ENCODE measurements at regions not wholly inside any gene's neighbourhood (a gene's known extent, or its start where the extent isn't known, plus 50 kb on each side); places are given as distances from the start of the nearest gene placed in this dataset.

GRCh38 chr3:99330281-99330680 lies 308.1 kb upstream of the COL8A1 start:
- TF ChIP-seq MYB (IDR thresholded peaks at IDR 0.05; ENCODE audit: borderline replicate concordance, low read depth, low read length) (no peak), RB1 (IDR thresholded peaks at IDR 0.05; ENCODE audit: borderline replicate concordance) (no peak), EGR1 (IDR thresholded peaks at IDR 0.05; ENCODE audit: borderline replicate concordance in 1 of 2, low read depth in 2 of 2, low read length in 2 of 2) (no peak), RELB (IDR thresholded peaks at IDR 0.05; ENCODE audit: low read depth) (no peak), E4F1 (IDR thresholded peaks at IDR 0.05; ENCODE audit: borderline replicate concordance, partially characterized antibody) (no peak), LARP7 (IDR thresholded peaks at IDR 0.05) (no peak), CHD4 (IDR thresholded peaks at IDR 0.05) (no peak), E2F8 (IDR thresholded peaks at IDR 0.05; ENCODE audit: low read depth, partially characterized antibody) (no peak), IKZF2 (IDR thresholded peaks at IDR 0.05) (no peak)
- ChIA-PET POLR2A (no interaction called here), SMC1A (ENCODE audit: uncharacterized antibody, unreplicated experiment) (no interaction called here), RAD21 (ENCODE audit: unreplicated experiment) (no interaction called here), CTCF (no interaction called here)
- Histone ChIP-seq H3K79me2 (ENCODE audit: control insufficient read depth, insufficient read depth, low read length) (no peaks in the 10 kb centered on the region), H3K27me3 (replicated peaks in 1 of 2; ENCODE audit: control insufficient read depth in 2 of 2, insufficient read depth in 2 of 2, low read length in 1 of 2) (no peaks in the 10 kb centered on the region), H3K4me1 (ENCODE audit: control insufficient read depth, insufficient read depth, low read length) (no peaks in the 10 kb centered on the region), H3K9me3 (replicated peaks; ENCODE audit: control insufficient read depth, insufficient read depth, low read length) (no peaks in the 10 kb centered on the region), H3K27ac (ENCODE audit: control insufficient read depth, insufficient read depth) (no peak overlapping the region), H3K9ac (ENCODE audit: control insufficient read depth, insufficient read depth, low read length) (no peak overlapping the region), H3K4me3 (no peak overlapping the region), H3K36me3 (ENCODE audit: control insufficient read depth in 2 of 2, insufficient read depth in 2 of 2, low read length in 1 of 2) (no peaks in the 10 kb centered on the region), H3K4me2 (ENCODE audit: control insufficient read depth, insufficient read depth) (no peak overlapping the region), H4K20me1 (ENCODE audit: control insufficient read depth, insufficient read depth) (no peaks in the 10 kb centered on the region), H2AFZ (ENCODE audit: control insufficient read depth, low read depth, low read length) (no peak overlapping the region)
- intact Hi-C loops (cut with micrococcal nuclease; ENCODE audit: unreplicated experiment) (no loop called here), in situ Hi-C loops (cut with MboI) (no loop called here)
- 0% methylated on average over 2 of the region's 2 CpGs for WGBS (ENCODE audit: insufficient coverage, insufficient replicate concordance, low lambda C conversion rate, missing lambda C conversion rate)
- DNase-seq (ENCODE audit: low read depth, low spot score): no peak
- FAIRE-seq: no peak
- BruUV-seq (replicated peaks): no TSS peak
- ATAC-seq: no peak
